Activated CD8-positive, alpha-beta memory T cell treated with anti-CD3 and anti-CD28 coated beads, Interleukin-2, amount 10 ng/mL, durations not matched to agents 7 days and 5 days (primary cell): ENCODE measurements at regions not wholly inside any gene's neighbourhood (a gene's known extent, or its start where the extent isn't known, plus 50 kb on each side); places are given as distances from the start of the nearest gene placed in this dataset.
"Not testable (repeated sequence)": the region's sequence is repeated elsewhere in the genome, so short reads cannot be mapped to it uniquely, and the experiment has no call there.

Source experiments
- ATAC-seq: fragments of 150-1000 bp; cut with Tn5 transposase; one replicate; pipeline ENCODE4 v1.10.0; 2021; ENCODE audit warnings: moderate library complexity
- CTCF ChIA-PET: fragments of 350-600 bp; sonication (Branson Sonifier 250); formaldehyde crosslinking; loops from one replicate; lab custom pipeline; 2021; ENCODE audit warnings: antibody characterized with exemption; lab: Charles Lee
- DNase-seq: peaks from one replicate; pipeline ENCODE4 v3.0.0-alpha.2; 2020
- H3K27ac Mint-ChIP-seq: one replicate; pipeline ENCODE4 v1.8.0; 2021; ENCODE audit warnings: mild to moderate bottlenecking, mixed read lengths
- H3K27me3 Mint-ChIP-seq: one replicate; pipeline ENCODE4 v1.8.0; 2021; ENCODE audit warnings: mixed read lengths
- H3K36me3 Mint-ChIP-seq: one replicate; pipeline ENCODE4 v1.8.0; 2021; ENCODE audit warnings: mild to moderate bottlenecking, mixed read lengths
- H3K4me1 Mint-ChIP-seq: one replicate; pipeline ENCODE4 v1.8.0; 2021; ENCODE audit warnings: mixed read lengths
- H3K4me3 Mint-ChIP-seq: one replicate; pipeline ENCODE4 v1.8.0; 2021; ENCODE audit warnings: mild to moderate bottlenecking, moderate library complexity, mixed read lengths
- H3K9me3 Mint-ChIP-seq: one replicate; pipeline ENCODE4 v1.8.0; 2022; ENCODE audit warnings: low read depth, mixed read lengths

GRCh38 chr6:130692659-130693058, 134.5 kb upstream of the SMLR1 start:
- Mint-ChIP-seq H3K36me3 (peaks cover 23% of the 10 kb centered on the region), H3K4me3 (no peak overlapping the region), H3K27ac (no peak overlapping the region), H3K4me1 (peaks cover 25% of the 10 kb centered on the region), H3K27me3 (no peaks in the 10 kb centered on the region), H3K9me3 (peaks cover 7% of the 10 kb centered on the region)
- CTCF ChIA-PET: no interaction called here
- no peak for ATAC-seq
- DNase-seq: no peak

DNA sequence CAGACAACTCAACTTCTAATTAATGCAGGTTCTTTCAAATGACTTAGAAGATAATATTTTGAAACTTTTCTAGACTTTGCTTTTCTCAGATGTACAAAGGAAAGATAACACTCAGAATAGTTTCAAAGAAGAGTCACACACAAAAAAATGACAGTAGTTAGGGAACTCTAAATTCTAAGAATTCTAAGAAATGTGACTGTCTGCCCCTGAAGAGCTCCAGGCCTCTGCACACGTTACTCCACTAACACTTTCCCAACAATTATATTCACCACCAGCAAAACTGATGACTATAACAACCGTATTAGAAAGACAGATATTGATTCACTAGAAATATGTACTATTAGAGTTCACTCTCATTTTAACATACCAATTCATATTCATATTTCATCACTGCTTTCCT, 133.3 kb upstream of the SMLR1 start:
- H3K36me3 Mint-ChIP-seq: peaks cover 23% of the 10 kb centered on the region
- H3K9me3 Mint-ChIP-seq: peaks cover 7% of the 10 kb centered on the region
- H3K4me1 Mint-ChIP-seq: peaks cover 32% of the 10 kb centered on the region
- no peak for ATAC-seq
- CTCF ChIA-PET: interaction anchor here (1.6 kb wide), 1 partner anchor 329 kb away, joined by 5 read pairs; the partner anchor contains the start of gene TMEM200A
- H3K27ac Mint-ChIP-seq: no peak overlapping the region
- no peak overlapping the region for H3K4me3 Mint-ChIP-seq
- DNase-seq: no peak
- H3K27me3 Mint-ChIP-seq: no peaks in the 10 kb centered on the region

DNA sequence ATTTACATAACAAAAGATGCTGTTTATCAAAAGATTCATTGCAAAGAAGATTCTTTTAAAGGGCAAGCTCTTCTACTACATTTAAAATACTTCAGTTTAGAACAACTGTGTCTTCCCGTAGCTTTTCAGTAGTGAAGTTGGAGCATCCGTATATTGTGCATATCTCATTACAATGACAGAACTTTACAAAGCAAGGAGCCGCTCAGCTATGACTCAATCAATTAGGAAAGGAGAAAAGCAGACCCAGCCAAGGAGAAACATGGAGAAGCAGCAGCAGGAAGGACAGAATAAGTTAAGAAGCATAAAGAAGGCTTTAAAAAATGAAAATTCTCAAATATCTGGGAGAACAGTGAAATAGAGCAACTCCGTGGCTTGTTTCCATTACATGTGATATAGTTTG, 132.6 kb upstream of the SMLR1 start:
- Mint-ChIP-seq H3K27me3 (no peaks in the 10 kb centered on the region), H3K36me3 (peaks cover 23% of the 10 kb centered on the region), H3K27ac (no peak overlapping the region), H3K4me1 (peaks cover 32% of the 10 kb centered on the region), H3K9me3 (peaks cover 7% of the 10 kb centered on the region), H3K4me3 (no peak overlapping the region)
- CTCF ChIA-PET: interaction anchor here (1.6 kb wide), 1 partner anchor 329 kb away, joined by 5 read pairs; the partner anchor contains the start of gene TMEM200A
- ATAC-seq: no peak
- DNase-seq: no peak

- Mint-ChIP-seq H3K4me1 (peaks cover 43% of the 10 kb centered on the region), H3K9me3 (peaks cover 7% of the 10 kb centered on the region)
Measured at GRCh38 chr6:130696806-130697205, 130.4 kb upstream of the SMLR1 start.

GRCh38 chr6:130697271-130697994, 129.8 kb upstream of the SMLR1 start:
- Mint-ChIP-seq H3K4me1 (peaks cover 45% of the 10 kb centered on the region), H3K36me3 (peaks cover 23% of the 10 kb centered on the region), H3K9me3 (peaks cover 3% of the 10 kb centered on the region), H3K4me3 (no peak overlapping the region), H3K27ac (peak overlapping the region; percentile 69), H3K27me3 (no peaks in the 10 kb centered on the region)
- CTCF ChIA-PET: interaction anchor here (0.6 to 4.7 kb wide), 32 partner anchors 9 to 676 kb away, joined by 3 to 37 read pairs (median 4); partner anchors contain the start of gene TMEM200A
- no peak for DNase-seq
- peak; percentile 84 for ATAC-seq

More at GRCh38 chr6:130696806-130697205, 130.4 kb upstream of the SMLR1 start:
- H3K27ac Mint-ChIP-seq: no peak overlapping the region
- no peak overlapping the region for H3K4me3 Mint-ChIP-seq
- DNase-seq (no peak), ATAC-seq (no peak)
- H3K36me3 Mint-ChIP-seq: peaks cover 23% of the 10 kb centered on the region
- no peaks in the 10 kb centered on the region for H3K27me3 Mint-ChIP-seq
- CTCF ChIA-PET: interaction anchor here (1.7 to 4.7 kb wide), 5 partner anchors 18 to 379 kb away, joined by 4 to 37 read pairs (median 9); no protein-coding TSS in a partner anchor

DNA sequence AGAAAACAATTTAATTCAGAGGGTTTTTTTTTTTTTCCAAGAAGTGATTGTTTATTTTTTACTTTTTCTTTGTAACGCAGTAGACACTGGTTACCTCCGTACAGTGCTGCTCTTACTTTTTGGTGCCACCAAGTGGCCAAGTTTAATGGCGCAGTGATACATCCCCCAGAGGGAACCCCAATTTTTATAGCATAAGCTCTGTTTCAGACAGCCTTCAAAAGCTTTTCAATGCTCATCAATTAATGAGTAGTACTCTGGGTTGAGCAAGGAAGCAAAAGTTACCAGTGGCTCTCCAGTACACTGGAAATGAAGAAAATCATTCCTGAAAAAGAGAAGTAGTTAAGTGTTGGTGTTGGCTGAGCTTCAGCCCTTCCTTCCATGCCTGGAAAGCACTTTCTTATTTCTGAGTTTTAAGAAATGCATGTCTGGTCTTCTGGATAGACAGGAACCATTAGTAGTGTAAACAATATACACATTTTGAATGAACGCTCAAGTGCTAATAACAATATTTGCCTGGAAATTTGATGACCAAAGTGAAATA, 129.1 kb upstream of the SMLR1 start:
- peaks cover 25% of the 10 kb centered on the region for H3K36me3 Mint-ChIP-seq
- H3K27ac Mint-ChIP-seq: peak overlapping the region; percentile 69
- no peak overlapping the region for H3K4me3 Mint-ChIP-seq
- H3K9me3 Mint-ChIP-seq: peaks cover 6% of the 10 kb centered on the region
- DNase-seq: peak; percentile 83
- ATAC-seq: peak; percentile 99
- H3K4me1 Mint-ChIP-seq: peaks cover 43% of the 10 kb centered on the region
- H3K27me3 Mint-ChIP-seq: no peaks in the 10 kb centered on the region
- CTCF ChIA-PET: interaction anchor here (0.6 to 4.7 kb wide), 42 partner anchors 10 to 677 kb away, joined by 3 to 37 read pairs (median 4); partner anchors contain the start of gene TMEM200A

- Mint-ChIP-seq H3K27me3 (no peaks in the 10 kb centered on the region), H3K27ac (no peak overlapping the region), H3K9me3 (peaks cover 10% of the 10 kb centered on the region), H3K36me3 (peaks cover 32% of the 10 kb centered on the region), H3K4me3 (no peak overlapping the region), H3K4me1 (peaks cover 39% of the 10 kb centered on the region)
- CTCF ChIA-PET: interaction anchor here (0.5 to 4.7 kb wide), 5 partner anchors 143 to 378 kb away, joined by 3 to 37 read pairs (median 6); partner anchors contain the start of gene TMEM200A
- no peak for ATAC-seq
- DNase-seq: no peak
Measured at GRCh38 chr6:130699742-130700141, 127.5 kb upstream of the SMLR1 start.

DNA sequence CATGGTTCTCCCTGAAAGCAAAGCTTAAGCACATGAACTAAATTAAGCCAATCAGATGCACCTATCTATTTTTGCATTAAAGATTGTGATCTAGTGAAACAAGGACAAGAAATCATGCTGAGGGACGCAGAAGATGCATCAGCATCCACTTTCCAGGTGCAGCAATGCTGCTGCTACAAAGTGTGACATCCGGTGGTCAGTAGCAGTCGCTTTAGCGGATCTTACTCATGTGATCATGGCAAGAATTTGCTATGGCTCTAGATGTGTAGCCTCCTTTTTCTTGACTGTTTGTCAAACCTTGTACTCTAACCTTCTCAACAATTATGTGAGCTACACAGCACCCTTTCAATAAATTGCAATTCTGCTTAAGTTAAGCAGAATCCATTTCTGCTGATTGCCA, 126.8 kb upstream of the SMLR1 start:
- CTCF ChIA-PET: interaction anchor here (0.9 to 1.3 kb wide), 3 partner anchors 142 to 382 kb away, joined by 3 to 5 read pairs (median 3); partner anchors contain the start of gene TMEM200A
- ATAC-seq (no peak), DNase-seq (no peak)
- Mint-ChIP-seq H3K27ac (no peak overlapping the region), H3K4me3 (no peak overlapping the region), H3K27me3 (no peaks in the 10 kb centered on the region), H3K4me1 (peaks cover 36% of the 10 kb centered on the region), H3K9me3 (peaks cover 10% of the 10 kb centered on the region), H3K36me3 (peaks cover 33% of the 10 kb centered on the region)

GRCh38 chr6:130708338-130708737, 118.9 kb upstream of the SMLR1 start:
- Mint-ChIP-seq H3K27ac (peak overlapping the region; percentile 4), H3K27me3 (no peaks in the 10 kb centered on the region), H3K36me3 (peaks cover 22% of the 10 kb centered on the region), H3K4me3 (no peak overlapping the region), H3K9me3 (peaks cover 8% of the 10 kb centered on the region), H3K4me1 (peaks cover 13% of the 10 kb centered on the region)
- ATAC-seq (no peak), DNase-seq (no peak)
- CTCF ChIA-PET: interaction anchor here (0.9 kb wide), 1 partner anchor 10 kb away, joined by 5 read pairs; no protein-coding TSS in a partner anchor

GRCh38 chr6:130711641-130712040, 115.6 kb upstream of the SMLR1 start:
- H3K27me3 Mint-ChIP-seq, H3K27ac Mint-ChIP-seq, H3K36me3 Mint-ChIP-seq, H3K4me3 Mint-ChIP-seq, H3K9me3 Mint-ChIP-seq, DNase-seq, CTCF ChIA-PET, ATAC-seq: not testable (repeated sequence)
- peaks cover 25% of the 10 kb centered on the region for H3K4me1 Mint-ChIP-seq

DNA sequence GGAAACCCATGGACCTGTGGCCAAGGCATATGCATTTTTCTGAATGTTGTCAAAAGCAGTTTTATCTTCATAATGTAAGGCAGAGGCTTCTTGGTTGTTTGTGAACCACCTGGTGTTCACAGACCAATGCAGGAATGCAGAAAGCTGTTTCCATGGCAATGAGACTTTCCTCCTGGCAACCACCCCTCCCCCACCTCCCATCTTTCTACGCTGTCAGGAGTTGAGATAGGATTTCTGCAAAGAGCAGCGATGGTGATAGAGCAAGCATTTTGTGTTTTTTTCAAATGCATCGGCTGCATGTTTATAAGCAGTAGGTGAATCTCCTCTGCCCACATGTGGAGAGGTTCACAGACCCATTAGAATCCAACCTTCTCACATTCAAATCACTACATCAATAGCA, 114.1 kb upstream of the SMLR1 start:
- CTCF ChIA-PET: no interaction called here

GRCh38 chr6:130715058-130715457, 112.1 kb upstream of the SMLR1 start:
- CTCF ChIA-PET: interaction anchor here (1.2 to 1.5 kb wide), 4 partner anchors 9 to 104 kb away, joined by 3 to 7 read pairs (median 4); no protein-coding TSS in a partner anchor
- Mint-ChIP-seq H3K9me3 (peaks cover 14% of the 10 kb centered on the region), H3K27me3 (no peaks in the 10 kb centered on the region), H3K36me3 (peaks cover 26% of the 10 kb centered on the region), H3K4me3 (no peak overlapping the region), H3K27ac (no peak overlapping the region), H3K4me1 (peaks cover 44% of the 10 kb centered on the region)
- ATAC-seq (no peak), DNase-seq (no peak)

More for the DNA sequence above, 114.1 kb upstream of the SMLR1 start:
- ATAC-seq: no peak
- H3K36me3 Mint-ChIP-seq: peaks cover 12% of the 10 kb centered on the region
- H3K4me3 Mint-ChIP-seq: no peak overlapping the region
- H3K27ac Mint-ChIP-seq: no peak overlapping the region
- DNase-seq: no peak
- peaks cover 35% of the 10 kb centered on the region for H3K4me1 Mint-ChIP-seq
- H3K9me3 Mint-ChIP-seq: peaks cover 5% of the 10 kb centered on the region
- no peaks in the 10 kb centered on the region for H3K27me3 Mint-ChIP-seq

GRCh38 chr6:130716466-130716865, 110.7 kb upstream of the SMLR1 start:
- H3K9me3 Mint-ChIP-seq: peaks cover 12% of the 10 kb centered on the region
- CTCF ChIA-PET: no interaction called here
- ATAC-seq (no peak), DNase-seq (no peak)
- H3K4me1 Mint-ChIP-seq: peaks cover 51% of the 10 kb centered on the region
- H3K27me3 Mint-ChIP-seq: no peaks in the 10 kb centered on the region
- no peak overlapping the region for H3K27ac Mint-ChIP-seq
- H3K36me3 Mint-ChIP-seq: peaks cover 29% of the 10 kb centered on the region
- no peak overlapping the region for H3K4me3 Mint-ChIP-seq
